Sigmoid colon (tissue), 6 donors: ENCODE measurements at regions not wholly inside any gene's neighbourhood (a gene's known extent, or its start where the extent isn't known, plus 50 kb on each side); places are given as distances from the start of the nearest gene placed in this dataset.

ENCODE experiments used
- DNase-seq: peaks from one replicate; pipeline ENCODE4 v3.0.0-alpha.2; 2019
- H3K27ac ChIP-seq, 4 donors: fragments of 200-600 bp; sonication (generic); one replicate each; pipeline ENCODE4 v1.5.1; 2016 to 2019; ENCODE audit warnings: mild to moderate bottlenecking in 1 of 4
- H3K27me3 ChIP-seq, 3 donors: fragments of 200-600 bp; sonication (generic); one replicate each; pipeline ENCODE4 v1.5.1; 2019; ENCODE audit warnings: mild to moderate bottlenecking in 1 of 3
- H3K36me3 ChIP-seq, 4 donors: fragments of 200-600 bp; sonication (generic); one replicate each; pipeline ENCODE4 v1.5.1; 2016 to 2019
- H3K4me1 ChIP-seq, 4 donors: fragments of 200-600 bp; sonication (generic); one replicate each; pipeline ENCODE4 v1.5.1; 2017 to 2019
- H3K4me3 ChIP-seq, 4 donors: fragments of 200-600 bp; sonication (generic); one replicate each; pipeline ENCODE4 v1.5.1; 2017 to 2019; ENCODE audit warnings: mild to moderate bottlenecking in 2 of 4, moderate library complexity in 1 of 4
- H3K9me3 ChIP-seq, 4 donors: fragments of 200-600 bp in 3 of 4; sonication (generic) in 3 of 4; one replicate each; pipeline versions ENCODE4 v1.5.1 to v1.6.1; 2013 to 2019
- CTCF ChIP-seq, 4 experiments: fragments of 450-650 bp in 3 of 4; fragments of 200-600 bp in 1 of 4; IDR thresholded peaks; one replicate each; pipeline ENCODE4 v1.5.1; 2016 to 2019; ENCODE audit warnings: antibody characterized with exemption in 4 of 4, mild to moderate bottlenecking in 3 of 4, moderate library complexity in 2 of 4
- EP300 ChIP-seq, 4 donors: sonication (generic); formaldehyde crosslinking; IDR thresholded peaks; one replicate each; pipeline ENCODE4 v1.6.1; 2017; ENCODE audit warnings: antibody characterized with exemption in 4 of 4
- POLR2A ChIP-seq, 2 donors: fragments of 450-650 bp; IDR thresholded peaks; one replicate each; pipeline ENCODE4 v1.6.1; 2016; ENCODE audit warnings: antibody characterized with exemption in 2 of 2, mild to moderate bottlenecking in 2 of 2, moderate library complexity in 2 of 2
- POLR2AphosphoS5 ChIP-seq, 4 donors: sonication (generic); formaldehyde crosslinking; IDR thresholded peaks; one replicate each; pipeline ENCODE4 v1.6.1; 2017; ENCODE audit warnings: antibody characterized with exemption in 4 of 4
- WGBS, 2 donors: extraction: QIAGEN DNeasy Blood & Tissue Kit; methylation state at CpG; one replicate each; pipeline ENCODE4 v1.1.7; 2013; 5-methylcytosine and 5-hydroxymethylcytosine counted together
- intact Hi-C: fragments of 100-400 bp; cut with DNase I; formaldehyde crosslinking; loops from one replicate; pipeline ENCODE4 v1.15.1; 2023
- donor health status: healthy with polysubstance abuse.
- donor health status: healthy.

DNA sequence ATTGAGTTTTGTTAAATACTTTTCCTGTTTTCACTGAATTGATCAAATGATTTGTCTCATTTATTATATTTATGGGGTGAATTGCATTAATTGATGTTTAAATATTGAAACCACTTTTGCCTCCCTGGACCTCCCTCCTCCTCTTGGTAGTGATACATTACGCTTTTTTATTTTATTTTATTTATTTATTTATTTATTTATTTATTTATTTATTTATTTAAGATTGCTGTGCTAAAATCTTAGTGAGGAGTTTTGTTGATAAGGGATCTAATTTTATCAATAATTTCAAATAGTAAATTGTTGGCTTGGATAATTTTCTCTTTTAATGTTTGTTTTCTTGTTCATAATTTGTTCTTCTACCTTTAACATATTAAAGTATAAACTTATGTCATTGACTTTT lies 1281.0 kb upstream of the NXPH2 start:
- Histone ChIP-seq H3K27ac (no peak overlapping the region), H3K36me3 (no peaks in the 10 kb centered on the region), H3K9me3 (no peaks in the 10 kb centered on the region), H3K27me3 (no peaks in the 10 kb centered on the region), H3K4me1 (no peaks in the 10 kb centered on the region), H3K4me3 (no peak overlapping the region)
- DNase-seq, result no peak
- WGBS, 2 donors, result 79 to 88% methylated on average over 1 of the region's 1 CpG
- TF ChIP-seq CTCF (IDR thresholded peaks at IDR 0.05), result no peak
- no peak for TF ChIP-seq POLR2AphosphoS5 (IDR thresholded peaks at IDR 0.05)
- no peak for TF ChIP-seq EP300 (IDR thresholded peaks at IDR 0.05)
- TF ChIP-seq POLR2A (IDR thresholded peaks at IDR 0.05), result no peak
- intact Hi-C loops, result no loop called here

GRCh38 chr2:140057928-140058327 lies 1277.7 kb upstream of the NXPH2 start:
- 28 to 77% methylated on average over 1 of the region's 1 CpG for WGBS, 2 donors
- no peaks in the 10 kb centered on the region for H3K27me3 ChIP-seq
- H3K4me3 ChIP-seq, result no peak overlapping the region
- no peaks in the 10 kb centered on the region for H3K4me1 ChIP-seq
- TF ChIP-seq EP300 (IDR thresholded peaks at IDR 0.05) (no peak), POLR2AphosphoS5 (IDR thresholded peaks at IDR 0.05) (no peak), CTCF (IDR thresholded peaks at IDR 0.05) (no peak), POLR2A (IDR thresholded peaks at IDR 0.05) (no peak)
- H3K36me3 ChIP-seq, result no peaks in the 10 kb centered on the region
- no peaks in the 10 kb centered on the region for H3K9me3 ChIP-seq
- intact Hi-C loops, result no loop called here
- DNase-seq, result no peak
- H3K27ac ChIP-seq, result no peak overlapping the region

DNA sequence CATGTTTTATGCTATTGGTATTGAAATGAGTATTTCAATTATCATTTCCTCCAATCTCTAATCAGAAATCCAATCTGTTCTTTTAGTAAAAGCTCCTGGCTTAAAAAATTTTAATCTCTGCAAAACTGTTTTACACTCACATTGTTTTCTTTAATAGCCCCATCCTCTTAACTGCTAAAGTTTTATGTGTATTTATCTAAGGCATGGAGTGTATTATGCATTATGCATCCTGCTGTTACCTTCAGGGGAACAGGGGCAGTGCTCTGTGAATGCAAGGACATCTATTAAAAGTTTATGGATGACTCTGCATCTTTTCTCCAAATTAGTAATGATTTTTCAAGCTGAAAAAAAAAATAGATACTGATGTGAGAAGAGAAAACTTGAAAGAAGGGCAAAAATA lies 1261.6 kb upstream of the NXPH2 start:
- H3K27ac ChIP-seq, result no peak overlapping the region
- DNase-seq, result no peak
- no peaks in the 10 kb centered on the region for H3K4me1 ChIP-seq
- H3K9me3 ChIP-seq, result no peaks in the 10 kb centered on the region
- H3K36me3 ChIP-seq, result no peaks in the 10 kb centered on the region
- intact Hi-C loops, result no loop called here
- TF ChIP-seq CTCF (IDR thresholded peaks at IDR 0.05), result no peak
- no peak for TF ChIP-seq POLR2AphosphoS5 (IDR thresholded peaks at IDR 0.05)
- TF ChIP-seq EP300 (IDR thresholded peaks at IDR 0.05), result no peak
- no peak for TF ChIP-seq POLR2A (IDR thresholded peaks at IDR 0.05)
- H3K4me3 ChIP-seq, result no peak overlapping the region
- H3K27me3 ChIP-seq, result no peaks in the 10 kb centered on the region

GRCh38 chr2:140041239-140041638 lies 1261.0 kb upstream of the NXPH2 start:
- no peak for TF ChIP-seq CTCF (IDR thresholded peaks at IDR 0.05)
- no peak for TF ChIP-seq POLR2AphosphoS5 (IDR thresholded peaks at IDR 0.05)
- no peak for TF ChIP-seq EP300 (IDR thresholded peaks at IDR 0.05)
- no peak for TF ChIP-seq POLR2A (IDR thresholded peaks at IDR 0.05)
- no peak for DNase-seq
- intact Hi-C loops, result no loop called here
- no peak overlapping the region for H3K4me3 ChIP-seq
- H3K36me3 ChIP-seq, result no peaks in the 10 kb centered on the region
- no peak overlapping the region for H3K27ac ChIP-seq
- H3K9me3 ChIP-seq, result no peaks in the 10 kb centered on the region
- H3K4me1 ChIP-seq, result no peaks in the 10 kb centered on the region
- 69 to 86% methylated on average over 1 of the region's 1 CpG for WGBS, 2 donors
- no peaks in the 10 kb centered on the region for H3K27me3 ChIP-seq

DNA sequence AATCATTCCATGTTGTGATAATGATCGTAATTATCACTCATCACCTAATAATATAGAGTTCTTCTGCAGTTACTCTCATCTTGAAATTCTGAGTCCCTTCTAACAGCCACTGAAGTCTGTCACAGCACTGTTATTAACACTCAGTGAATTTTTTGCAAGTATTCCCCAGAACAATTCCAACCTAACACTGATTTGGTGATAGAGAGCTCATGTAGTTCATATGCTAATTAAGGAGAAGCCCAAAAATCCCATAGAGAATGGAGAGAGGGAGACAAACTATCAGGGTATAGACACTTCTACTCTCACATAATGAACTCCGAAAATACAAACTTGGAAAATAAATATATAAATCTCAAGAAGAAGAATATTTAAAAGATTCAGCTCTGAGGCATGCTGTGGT lies 1253.4 kb upstream of the NXPH2 start:
- TF ChIP-seq POLR2A (IDR thresholded peaks at IDR 0.05), result no peak
- no peak for TF ChIP-seq EP300 (IDR thresholded peaks at IDR 0.05)
- TF ChIP-seq CTCF (IDR thresholded peaks at IDR 0.05), result no peak
- no peak for TF ChIP-seq POLR2AphosphoS5 (IDR thresholded peaks at IDR 0.05)
- no peaks in the 10 kb centered on the region for H3K9me3 ChIP-seq
- H3K27ac ChIP-seq, result no peak overlapping the region
- 85 to 88% methylated on average over 2 of the region's 2 CpGs for WGBS, 2 donors
- H3K36me3 ChIP-seq, result no peaks in the 10 kb centered on the region
- DNase-seq, result no peak
- H3K27me3 ChIP-seq, result no peaks in the 10 kb centered on the region
- H3K4me1 ChIP-seq, result no peaks in the 10 kb centered on the region
- H3K4me3 ChIP-seq, result no peak overlapping the region
- intact Hi-C loops, result no loop called here
